ENCODE measurements at regions not wholly inside any gene's neighbourhood (a gene's known extent, or its start where the extent isn't known, plus 50 kb on each side); places are given as distances from the start of the nearest gene placed in this dataset.

- Histone ChIP-seq H3K9me3 (ENCODE audit: control insufficient read depth, low read length) (no peaks in the 10 kb centered on the region), H3K27me3 (ENCODE audit: control insufficient read depth in 1 of 2, insufficient read depth in 2 of 2, low read length in 1 of 2) (no peaks in the 10 kb centered on the region), H3K36me3 (ENCODE audit: control insufficient read depth in 1 of 2, insufficient read depth in 2 of 2, low read length in 1 of 2) (no peaks in the 10 kb centered on the region), H3K4me3 (ENCODE audit: low read length in 2 of 2) (no peak overlapping the region), H3K27ac (ENCODE audit: low read depth in 1 of 2, low read length in 2 of 2) (no peak overlapping the region), H3K4me1 (ENCODE audit: control insufficient read depth in 1 of 2, insufficient read depth in 2 of 2, low read length in 2 of 2) (no peaks in the 10 kb centered on the region)
- intact Hi-C loops (cut with DNase I): loop anchor here in 1 of 2 donors (2.0 to 10.0 kb wide), 3 partner anchors 161 to 613 kb away; partner anchors contain the start of gene URAD
- DNase-seq: no peak
- WGBS, 2 donors: 80 to 82% methylated on average over 10 of the region's 10 CpGs
- no peak for ATAC-seq (ENCODE audit: low FRiP score)
Measured at GRCh38 chr13:27374126-27374613, 50.2 kb upstream of the GTF3A start.

Data from aorta (tissue), 5 donors.